Upper lobe of right lung (tissue), 1 donor: ENCODE measurements at regions not wholly inside any gene's neighbourhood (a gene's known extent, or its start where the extent isn't known, plus 50 kb on each side); places are given as distances from the start of the nearest gene placed in this dataset.

Experiments used
- ATAC-seq: fragments of 200-7000 bp; cut with Tn5 transposase; one replicate; pipeline ENCODE4 v1.9.1; 2020; ENCODE audit warnings: mild to moderate bottlenecking, moderate library complexity
- DNase-seq: peaks from one replicate; pipeline ENCODE4 v3.0.0-alpha.2; 2020
- H3K27ac ChIP-seq: fragments of 200-600 bp; one replicate; pipeline ENCODE4 v1.8.0; 2022
- H3K27me3 ChIP-seq: fragments of 200-600 bp; one replicate; pipeline ENCODE4 v1.8.0; 2022; ENCODE audit warnings: mild to moderate bottlenecking
- H3K36me3 ChIP-seq: fragments of 200-600 bp; one replicate; pipeline ENCODE4 v1.8.0; 2022
- H3K4me1 ChIP-seq: fragments of 200-600 bp; one replicate; pipeline ENCODE4 v1.8.0; 2022
- H3K4me3 ChIP-seq: fragments of 200-600 bp; one replicate; pipeline ENCODE4 v1.8.0; 2022; ENCODE audit warnings: mild to moderate bottlenecking
- H3K9me3 ChIP-seq: fragments of 200-600 bp; one replicate; pipeline ENCODE4 v1.8.0; 2022
- intact Hi-C: fragments of 100-400 bp; cut with DNase I; formaldehyde crosslinking; loops from one replicate; pipeline ENCODE4 v1.11.0; 2022
- TF ChIP-seq, protein P1 (sequence below): fragments of 200-600 bp; IDR thresholded peaks from one replicate; pipeline ENCODE4 v1.8.0; 2022; ENCODE audit warnings: antibody characterized with exemption
- donor health status: DM: no; HTN: yes; CAD: no; lungs with severe emphysema.

DNA sequence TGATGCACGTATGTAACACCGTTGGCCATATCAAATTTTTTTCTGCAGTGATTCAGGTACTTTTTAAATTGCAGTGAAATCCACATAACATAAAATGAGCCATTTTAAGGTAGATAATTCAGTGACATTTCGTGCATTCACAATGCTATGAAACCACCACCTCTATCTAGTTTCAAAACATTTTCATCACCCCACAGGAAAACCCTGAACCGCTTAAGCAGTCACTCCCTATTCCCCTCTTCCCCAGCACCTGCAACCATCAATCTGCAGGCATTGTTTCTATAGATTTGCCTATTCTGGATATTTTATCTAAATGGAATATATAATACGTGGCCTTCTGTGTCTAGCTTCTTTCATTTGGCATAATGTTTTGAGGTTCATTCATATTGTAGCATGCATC, 79.2 kb downstream of the BOD1 start:
- no peaks in the 10 kb centered on the region for H3K9me3 ChIP-seq
- ATAC-seq: no peak

GRCh38 chr5:173535976-173536639, 80.3 kb downstream of the BOD1 start:
- TF ChIP-seq, protein P1, sequence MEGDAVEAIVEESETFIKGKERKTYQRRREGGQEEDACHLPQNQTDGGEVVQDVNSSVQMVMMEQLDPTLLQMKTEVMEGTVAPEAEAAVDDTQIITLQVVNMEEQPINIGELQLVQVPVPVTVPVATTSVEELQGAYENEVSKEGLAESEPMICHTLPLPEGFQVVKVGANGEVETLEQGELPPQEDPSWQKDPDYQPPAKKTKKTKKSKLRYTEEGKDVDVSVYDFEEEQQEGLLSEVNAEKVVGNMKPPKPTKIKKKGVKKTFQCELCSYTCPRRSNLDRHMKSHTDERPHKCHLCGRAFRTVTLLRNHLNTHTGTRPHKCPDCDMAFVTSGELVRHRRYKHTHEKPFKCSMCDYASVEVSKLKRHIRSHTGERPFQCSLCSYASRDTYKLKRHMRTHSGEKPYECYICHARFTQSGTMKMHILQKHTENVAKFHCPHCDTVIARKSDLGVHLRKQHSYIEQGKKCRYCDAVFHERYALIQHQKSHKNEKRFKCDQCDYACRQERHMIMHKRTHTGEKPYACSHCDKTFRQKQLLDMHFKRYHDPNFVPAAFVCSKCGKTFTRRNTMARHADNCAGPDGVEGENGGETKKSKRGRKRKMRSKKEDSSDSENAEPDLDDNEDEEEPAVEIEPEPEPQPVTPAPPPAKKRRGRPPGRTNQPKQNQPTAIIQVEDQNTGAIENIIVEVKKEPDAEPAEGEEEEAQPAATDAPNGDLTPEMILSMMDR: no peak
- intact Hi-C loops: no loop called here

More for the DNA sequence above, 79.2 kb downstream of the BOD1 start:
- DNase-seq: no peak
- TF ChIP-seq, protein P1: no peak
- H3K36me3 ChIP-seq: no peaks in the 10 kb centered on the region
- H3K4me1 ChIP-seq: no peaks in the 10 kb centered on the region
- H3K27ac ChIP-seq: no peak overlapping the region
- intact Hi-C loops: no loop called here
- no peak overlapping the region for H3K4me3 ChIP-seq
- H3K27me3 ChIP-seq: no peaks in the 10 kb centered on the region

DNA sequence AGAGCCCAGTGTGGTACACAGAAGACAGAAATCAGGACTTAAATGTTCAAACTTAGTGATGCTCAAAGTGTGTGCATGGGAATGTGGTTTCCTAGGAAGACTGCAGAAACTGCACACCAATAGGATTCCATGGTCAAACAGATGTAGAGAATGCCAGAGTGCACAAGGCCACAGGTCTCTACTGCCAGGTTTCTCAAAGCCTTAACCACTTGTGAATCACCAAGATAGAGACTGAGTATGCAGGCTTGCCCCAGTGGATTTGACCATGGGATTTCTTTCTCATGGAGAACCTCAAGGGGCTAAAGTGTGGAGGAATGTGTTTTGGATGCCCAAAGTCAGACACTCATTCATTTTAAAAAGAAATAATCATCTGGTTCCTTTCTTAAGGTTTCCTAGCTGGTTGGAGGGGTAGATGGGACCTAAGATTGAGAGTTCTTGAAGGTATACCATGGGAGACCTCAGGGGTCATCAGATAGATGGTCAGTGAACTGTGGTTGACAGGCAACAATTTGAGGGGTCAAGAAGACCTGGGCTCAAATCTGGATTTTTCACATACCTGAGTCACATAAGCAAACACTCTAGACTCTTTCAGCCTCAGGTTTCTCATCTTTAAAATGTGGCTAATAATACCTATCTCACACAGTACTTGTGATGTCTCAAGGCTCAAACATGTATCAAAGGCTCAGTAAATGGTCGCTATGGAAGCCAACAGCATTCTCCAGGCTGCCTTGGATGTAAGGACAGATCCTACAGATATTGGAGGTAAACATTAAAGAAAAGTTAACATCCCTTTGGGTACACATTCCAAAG, 81.1 kb downstream of the BOD1 start:
- H3K27ac ChIP-seq: no peak overlapping the region
- H3K27me3 ChIP-seq: no peaks in the 10 kb centered on the region
- H3K9me3 ChIP-seq: no peaks in the 10 kb centered on the region
- H3K4me3 ChIP-seq: no peak overlapping the region
- DNase-seq (no peak), ATAC-seq (no peak)
- no peaks in the 10 kb centered on the region for H3K36me3 ChIP-seq
- TF ChIP-seq, protein P1: no peak
- intact Hi-C loops: no loop called here
- H3K4me1 ChIP-seq: no peaks in the 10 kb centered on the region

More at GRCh38 chr5:173535976-173536639, 80.3 kb downstream of the BOD1 start:
- Histone ChIP-seq H3K36me3 (no peaks in the 10 kb centered on the region), H3K9me3 (no peaks in the 10 kb centered on the region), H3K27me3 (no peaks in the 10 kb centered on the region), H3K27ac (no peak overlapping the region), H3K4me1 (no peaks in the 10 kb centered on the region), H3K4me3 (no peak overlapping the region)
- ATAC-seq (no peak), DNase-seq (no peak)

DNA sequence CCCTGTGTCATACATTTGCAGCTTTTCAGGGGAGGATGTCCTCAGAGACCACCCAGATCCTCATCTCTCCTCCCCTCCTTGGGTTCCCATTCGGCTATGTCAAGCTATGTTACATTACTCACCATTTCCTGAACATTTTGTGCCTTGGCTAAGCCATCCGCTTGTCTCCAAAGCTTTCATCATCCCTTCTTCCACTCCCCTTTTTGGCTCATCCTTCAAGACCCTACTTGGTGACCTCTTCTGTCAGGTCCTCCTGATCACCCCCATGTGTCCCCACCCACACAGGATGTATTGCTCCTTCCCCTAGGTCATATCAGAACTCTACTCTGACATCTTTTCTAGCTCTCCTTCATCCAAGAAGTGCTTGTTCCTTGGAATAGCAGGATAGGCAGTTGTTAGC, 81.8 kb downstream of the BOD1 start:
- H3K27ac ChIP-seq: no peak overlapping the region
- no peaks in the 10 kb centered on the region for H3K4me1 ChIP-seq
- TF ChIP-seq, protein P1: no peak
- H3K9me3 ChIP-seq: no peaks in the 10 kb centered on the region
- no peaks in the 10 kb centered on the region for H3K36me3 ChIP-seq
- DNase-seq (no peak), ATAC-seq (no peak)
- H3K27me3 ChIP-seq: no peaks in the 10 kb centered on the region
- intact Hi-C loops: no loop called here
- H3K4me3 ChIP-seq: no peak overlapping the region

DNA sequence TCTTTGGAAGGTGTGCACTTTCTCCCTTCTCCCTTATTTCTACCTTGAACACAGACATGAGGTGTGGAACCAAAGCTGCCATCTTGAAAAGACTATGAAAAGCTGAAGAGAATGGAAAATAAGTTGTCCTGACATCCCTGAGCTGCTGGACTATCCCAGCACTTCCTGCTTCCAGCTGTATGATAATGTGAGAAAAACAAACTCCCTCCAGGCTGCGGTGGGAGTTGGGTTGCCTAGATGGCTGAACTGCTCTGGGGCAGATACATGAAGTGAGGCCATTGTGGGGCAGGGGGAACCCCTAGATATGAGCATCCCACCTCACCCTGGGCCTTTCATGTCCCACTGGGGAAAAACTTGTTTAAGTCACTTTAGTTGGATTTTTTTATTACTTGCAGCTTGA, 82.4 kb downstream of the BOD1 start:
- Histone ChIP-seq H3K4me1 (no peaks in the 10 kb centered on the region), H3K4me3 (no peak overlapping the region), H3K36me3 (no peaks in the 10 kb centered on the region), H3K27me3 (no peaks in the 10 kb centered on the region), H3K27ac (no peak overlapping the region), H3K9me3 (no peaks in the 10 kb centered on the region)
- ATAC-seq (no peak), DNase-seq (no peak)
- intact Hi-C loops: no loop called here
- TF ChIP-seq, protein P1: no peak
